ENCODE measurements at regions not wholly inside any gene's neighbourhood (a gene's known extent, or its start where the extent isn't known, plus 50 kb on each side); places are given as distances from the start of the nearest gene placed in this dataset.

DNA sequence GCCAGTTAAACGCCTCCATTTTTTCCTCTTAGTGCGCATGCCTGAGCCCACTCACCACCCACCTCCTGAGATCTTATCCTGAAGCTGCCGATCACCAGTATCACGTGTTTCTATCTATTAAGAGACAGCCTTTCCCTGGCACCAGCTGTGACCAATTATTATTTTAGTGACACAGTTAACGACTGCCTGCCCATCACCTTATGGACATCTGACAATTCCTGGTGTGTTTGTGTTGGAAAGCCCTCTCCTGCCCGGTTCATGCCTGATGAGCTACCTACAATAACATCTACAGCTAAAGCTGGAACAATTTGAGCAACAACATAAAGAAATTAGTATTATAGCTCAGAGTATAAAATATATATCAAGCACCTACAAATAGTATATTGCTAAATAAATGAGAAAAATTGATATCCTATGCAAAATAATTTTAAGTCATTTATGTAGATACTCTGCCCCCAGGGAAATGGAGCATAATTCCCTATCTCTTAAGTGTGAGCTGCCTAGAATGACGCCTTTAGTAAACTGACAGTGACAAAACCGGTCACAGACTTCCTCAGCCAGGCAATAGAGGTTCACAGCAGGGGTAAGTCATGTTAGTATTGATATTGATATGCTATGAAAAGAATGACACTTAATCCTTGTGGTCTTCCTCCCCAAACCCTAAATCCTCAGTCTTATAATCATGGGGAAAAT is 862.2 kb downstream of the TRAM1L1 start:
- TF ChIP-seq, protein P1, sequence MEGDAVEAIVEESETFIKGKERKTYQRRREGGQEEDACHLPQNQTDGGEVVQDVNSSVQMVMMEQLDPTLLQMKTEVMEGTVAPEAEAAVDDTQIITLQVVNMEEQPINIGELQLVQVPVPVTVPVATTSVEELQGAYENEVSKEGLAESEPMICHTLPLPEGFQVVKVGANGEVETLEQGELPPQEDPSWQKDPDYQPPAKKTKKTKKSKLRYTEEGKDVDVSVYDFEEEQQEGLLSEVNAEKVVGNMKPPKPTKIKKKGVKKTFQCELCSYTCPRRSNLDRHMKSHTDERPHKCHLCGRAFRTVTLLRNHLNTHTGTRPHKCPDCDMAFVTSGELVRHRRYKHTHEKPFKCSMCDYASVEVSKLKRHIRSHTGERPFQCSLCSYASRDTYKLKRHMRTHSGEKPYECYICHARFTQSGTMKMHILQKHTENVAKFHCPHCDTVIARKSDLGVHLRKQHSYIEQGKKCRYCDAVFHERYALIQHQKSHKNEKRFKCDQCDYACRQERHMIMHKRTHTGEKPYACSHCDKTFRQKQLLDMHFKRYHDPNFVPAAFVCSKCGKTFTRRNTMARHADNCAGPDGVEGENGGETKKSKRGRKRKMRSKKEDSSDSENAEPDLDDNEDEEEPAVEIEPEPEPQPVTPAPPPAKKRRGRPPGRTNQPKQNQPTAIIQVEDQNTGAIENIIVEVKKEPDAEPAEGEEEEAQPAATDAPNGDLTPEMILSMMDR (IDR thresholded peaks at IDR 0.05) = no peak
- no peak for TF ChIP-seq EP300 (IDR thresholded peaks at IDR 0.05)
